B cell (primary cell): ENCODE measurements at regions not wholly inside any gene's neighbourhood (a gene's known extent, or its start where the extent isn't known, plus 50 kb on each side); places are given as distances from the start of the nearest gene placed in this dataset.

ENCODE experiments used
- ATAC-seq: fragments of 200-7000 bp; cut with Tn5 transposase; one replicate; pipeline ENCODE4 v1.10.0; 2021; ENCODE audit warnings: low read depth, mild to moderate bottlenecking, moderate number of reproducible peaks, moderate library complexity
- CTCF ChIA-PET: fragments of 350-600 bp; sonication (Branson Sonifier 250); formaldehyde crosslinking; loops from one replicate; lab custom pipeline; 2021; ENCODE audit warnings: antibody characterized with exemption, inconsistent platforms; lab: Charles Lee
- POLR2A ChIA-PET: fragments of 350-600 bp; sonication (Branson Sonifier 250); formaldehyde crosslinking; loops from one replicate; lab custom pipeline; 2021; ENCODE audit warnings: antibody characterized with exemption; lab: Charles Lee
- DNase-seq: peaks from one replicate; pipeline ENCODE4 v3.0.0; 2013
- H2AFZ ChIP-seq: 2 replicates; pipeline ENCODE4 v1.6.1; 2012; ENCODE audit warnings: mild to moderate bottlenecking, low read depth, low read length; ENCODE audit not compliant: insufficient read depth, poor library complexity, severe bottlenecking
- H3K27ac ChIP-seq, 2 donors: 1 replicate in 1 of 2; 2 replicates in 1 of 2; pipeline ENCODE4 v1.5.1; 2012 to 2013; ENCODE audit warnings: low read length in 2 of 2, mild to moderate bottlenecking in 2 of 2, moderate library complexity in 1 of 2
- H3K27me3 ChIP-seq, 4 experiments: fragments of 200-600 bp in 1 of 4; sonication (generic) in 1 of 4; replicated peaks in 1 of 4; 1 replicate in 2 of 4; 2 replicates in 2 of 4; pipeline versions ENCODE4 v1.6.1 to v1.7.0; 2013 to 2016; ENCODE audit warnings: low read length in 3 of 4, mild to moderate bottlenecking in 2 of 4, mixed read lengths in 1 of 4, moderate library complexity in 1 of 4; ENCODE audit not compliant: insufficient read depth in 4 of 4, control insufficient read depth in 3 of 4; ENCODE audit errors: control extremely low read depth in 1 of 4
- H3K36me3 ChIP-seq, 2 experiments: replicated peaks in 1 of 2; 1 replicate in 1 of 2; 2 replicates in 1 of 2; pipeline versions ENCODE4 v1.6.1 to v1.7.1; 2013; ENCODE audit warnings: low read length in 1 of 2; ENCODE audit not compliant: insufficient read depth in 2 of 2, control insufficient read depth in 1 of 2; ENCODE audit errors: control extremely low read depth in 1 of 2, extremely low read depth in 1 of 2
- H3K4me1 ChIP-seq, 2 donors: fragments of 200-600 bp in 1 of 2; sonication (generic) in 1 of 2; 1 replicate in 1 of 2; 2 replicates in 1 of 2; pipeline versions ENCODE4 v1.5.1 to v1.6.1; 2013 to 2017; ENCODE audit warnings: low read length in 2 of 2; ENCODE audit not compliant: control insufficient read depth in 2 of 2, insufficient read depth in 2 of 2
- H3K4me2 ChIP-seq: replicated peaks from 2 replicates; pipeline ENCODE3; 2012; ENCODE audit warnings: mild to moderate bottlenecking, low read depth, low read length; ENCODE audit not compliant: poor library complexity, severe bottlenecking
- H3K4me3 ChIP-seq, 5 experiments: fragments of 200-600 bp in 1 of 5; sonication (generic) in 1 of 5; 1 replicate in 3 of 5; 2 replicates in 2 of 5; pipeline versions ENCODE4 v1.5.1 to v1.7.0; 2011 to 2016; ENCODE audit warnings: low read length in 4 of 5, mild to moderate bottlenecking in 4 of 5, low read depth in 2 of 5, control low read depth in 1 of 5, moderate library complexity in 1 of 5; ENCODE audit not compliant: insufficient read depth in 1 of 5; ENCODE audit errors: control extremely low read depth in 1 of 5, extremely low read depth in 1 of 5
- H3K79me2 ChIP-seq: fragments of 200-600 bp; sonication (generic); one replicate; pipeline ENCODE4 v1.6.0; 2016; ENCODE audit warnings: low read length; ENCODE audit not compliant: control insufficient read depth, insufficient read depth
- H3K9ac ChIP-seq: fragments of 200-600 bp; sonication (generic); 2 replicates; pipeline ENCODE4 v1.6.1; 2017; ENCODE audit warnings: mild to moderate bottlenecking, low read length, moderate library complexity
- H3K9me3 ChIP-seq, 3 donors: one replicate each; pipeline versions ENCODE4 v1.6.1 to v1.7.1; 2013; ENCODE audit warnings: low read length in 2 of 3; ENCODE audit not compliant: control insufficient read depth in 2 of 3, insufficient read depth in 1 of 3; ENCODE audit errors: control extremely low read depth in 1 of 3
- H4K20me1 ChIP-seq: 2 replicates; pipeline ENCODE4 v1.6.0; 2012; ENCODE audit warnings: mild to moderate bottlenecking, low read length; ENCODE audit not compliant: insufficient read depth, control insufficient read depth, poor library complexity, severe bottlenecking
- H3K27ac Mint-ChIP-seq: one replicate; pipeline ENCODE4 v1.8.0; 2021; ENCODE audit warnings: mixed read lengths
- H3K27me3 Mint-ChIP-seq: one replicate; pipeline ENCODE4 v1.8.0; 2021; ENCODE audit warnings: mixed read lengths
- H3K4me1 Mint-ChIP-seq: one replicate; pipeline ENCODE4 v1.8.0; 2021; ENCODE audit warnings: mixed read lengths
- H3K4me3 Mint-ChIP-seq: one replicate; pipeline ENCODE4 v1.8.0; 2021; ENCODE audit warnings: mixed read lengths
- H3K9me3 Mint-ChIP-seq: one replicate; pipeline ENCODE4 v1.8.0; 2022; ENCODE audit warnings: mixed read lengths; ENCODE audit not compliant: insufficient read depth
- CTCF ChIP-seq: fragments of 200-600 bp; IDR thresholded peaks from one replicate; pipeline ENCODE4 v1.8.0; 2022; ENCODE audit warnings: antibody characterized with exemption, mild to moderate bottlenecking
- EZH2 ChIP-seq: IDR thresholded peaks from 2 replicates; pipeline ENCODE4 v1.6.1; 2012; ENCODE audit warnings: borderline replicate concordance, low read depth, mild to moderate bottlenecking, moderate library complexity, low read length; ENCODE audit not compliant: insufficient read depth, poor library complexity, severe bottlenecking
- WGBS: methylation state at CpG from one replicate; pipeline ENCODE4 v1.1.5; 2013; ENCODE audit warnings: missing lambda C conversion rate; ENCODE audit not compliant: insufficient coverage; 5-methylcytosine and 5-hydroxymethylcytosine counted together
- intact Hi-C: fragments of 100-400 bp; cut with micrococcal nuclease; formaldehyde crosslinking; loops from one replicate; pipeline ENCODE4 v1.10.0; 2022

GRCh38 chr6:6884193-6884627 lies 223.6 kb upstream of the RREB1 start:
- no peak overlapping the region for H3K4me3 Mint-ChIP-seq
- no peaks in the 10 kb centered on the region for H3K4me1 ChIP-seq

GRCh38 chr6:6884916-6885315 lies 222.8 kb upstream of the RREB1 start:
- intact Hi-C loops, result no loop called here
- TF ChIP-seq EZH2, result no peak
- TF ChIP-seq CTCF, result no peak
- WGBS, result 90% methylated on average over 4 of the region's 9 CpGs

More at GRCh38 chr6:6884193-6884627, 223.6 kb upstream of the RREB1 start:
- Histone ChIP-seq H3K4me2 (no peak overlapping the region), H4K20me1 (no peaks in the 10 kb centered on the region), H3K27me3 (no peaks in the 10 kb centered on the region), H3K27ac (no peak overlapping the region), H3K79me2 (no peaks in the 10 kb centered on the region), H3K4me3 (no peak overlapping the region), H2AFZ (no peak overlapping the region), H3K9me3 (no peaks in the 10 kb centered on the region), H3K36me3 (no peaks in the 10 kb centered on the region), H3K9ac (no peak overlapping the region)
- ChIA-PET POLR2A (no interaction called here), CTCF (no interaction called here)
- H3K27me3 Mint-ChIP-seq, result no peaks in the 10 kb centered on the region
- H3K9me3 Mint-ChIP-seq, result no peaks in the 10 kb centered on the region
- no CpG with 5 or more reads among the region's 2 CpGs for whole genome bisulfite sequencing
- intact Hi-C loops, result no loop called here
- no peak overlapping the region for H3K27ac Mint-ChIP-seq
- DNase-seq, result no peak
- TF ChIP-seq CTCF, result no peak
- no peak for TF ChIP-seq EZH2
- H3K4me1 Mint-ChIP-seq, result peaks cover 3% of the 10 kb centered on the region
- ATAC-seq, result no peak

More at GRCh38 chr6:6884916-6885315, 222.8 kb upstream of the RREB1 start:
- no peaks in the 10 kb centered on the region for H3K27me3 Mint-ChIP-seq
- no peak for DNase-seq
- Histone ChIP-seq H3K79me2 (no peaks in the 10 kb centered on the region), H3K27ac (no peak overlapping the region), H3K4me1 (no peaks in the 10 kb centered on the region), H3K36me3 (no peaks in the 10 kb centered on the region), H2AFZ (no peak overlapping the region), H3K4me2 (no peak overlapping the region), H4K20me1 (no peaks in the 10 kb centered on the region), H3K27me3 (no peaks in the 10 kb centered on the region), H3K4me3 (no peak overlapping the region), H3K9me3 (no peaks in the 10 kb centered on the region), H3K9ac (no peak overlapping the region)
- no peaks in the 10 kb centered on the region for H3K9me3 Mint-ChIP-seq
- H3K4me3 Mint-ChIP-seq, result no peak overlapping the region
- H3K4me1 Mint-ChIP-seq, result no peaks in the 10 kb centered on the region
- ATAC-seq, result no peak
- ChIA-PET POLR2A (no interaction called here), CTCF (no interaction called here)
- no peak overlapping the region for H3K27ac Mint-ChIP-seq
